Breast epithelium (tissue), 3 donors: ENCODE measurements at regions not wholly inside any gene's neighbourhood (a gene's known extent, or its start where the extent isn't known, plus 50 kb on each side); places are given as distances from the start of the nearest gene placed in this dataset.

ENCODE experiments used
- CTCF ChIP-seq, 3 donors: fragments of 450-650 bp; IDR thresholded peaks; one replicate each; pipeline ENCODE4 v1.5.1; 2016 to 2017; ENCODE audit warnings: antibody characterized with exemption in 3 of 3, mild to moderate bottlenecking in 3 of 3, moderate library complexity in 3 of 3
- POLR2A ChIP-seq: fragments of 450-650 bp; IDR thresholded peaks from one replicate; pipeline ENCODE4 v1.6.1; 2016; ENCODE audit warnings: antibody characterized with exemption, mild to moderate bottlenecking, moderate library complexity
- POLR2AphosphoS5 ChIP-seq, 3 donors: sonication (generic); formaldehyde crosslinking; IDR thresholded peaks; one replicate each; pipeline ENCODE4 v1.6.1; 2017; ENCODE audit warnings: antibody characterized with exemption in 3 of 3

GRCh38 chrX:84709987-84710386 lies 207.7 kb upstream of the HDX start:
- no peak for TF ChIP-seq CTCF (IDR thresholded peaks at IDR 0.05)
- TF ChIP-seq POLR2A, result no peak
- no peak for TF ChIP-seq POLR2AphosphoS5 (IDR thresholded peaks at IDR 0.05)
